ENCODE measurements at regions not wholly inside any gene's neighbourhood (a gene's known extent, or its start where the extent isn't known, plus 50 kb on each side); places are given as distances from the start of the nearest gene placed in this dataset.

GRCh38 chr2:77712601-77713000 is 190.4 kb upstream of the LRRTM4 start:
- no peak for TF ChIP-seq CTCF (IDR thresholded peaks at IDR 0.05; ENCODE audit: extremely low read depth, low read depth, low read length)
- Histone ChIP-seq H3K27me3 (ENCODE audit: insufficient read depth, low read length) (no peaks in the 10 kb centered on the region), H3K27ac (ENCODE audit: low read depth, low read length) (no peak overlapping the region), H3K9me3 (ENCODE audit: low read depth, low read length) (no peaks in the 10 kb centered on the region), H3K4me2 (ENCODE audit: insufficient read depth, low read length) (no peak overlapping the region), H3K79me2 (ENCODE audit: insufficient read depth, low read length) (no peaks in the 10 kb centered on the region), H3K4me3 (ENCODE audit: insufficient read depth, low read length) (no peak overlapping the region), H4K20me1 (ENCODE audit: insufficient read depth, low read length) (no peaks in the 10 kb centered on the region), H2AFZ (ENCODE audit: low read length) (no peak overlapping the region), H3K36me3 (ENCODE audit: insufficient read depth, low read length) (no peaks in the 10 kb centered on the region), H3K4me1 (ENCODE audit: insufficient read depth, low read length) (no peaks in the 10 kb centered on the region)
- no peak for DNase-seq (ENCODE audit: insufficient read length, low spot score, missing footprints)

- Histone ChIP-seq H3K27ac (ENCODE audit: low read depth, low read length) (no peak overlapping the region), H3K4me1 (ENCODE audit: insufficient read depth, low read length) (no peaks in the 10 kb centered on the region), H3K27me3 (ENCODE audit: insufficient read depth, low read length) (no peaks in the 10 kb centered on the region), H3K9me3 (ENCODE audit: low read depth, low read length) (no peaks in the 10 kb centered on the region), H3K79me2 (ENCODE audit: insufficient read depth, low read length) (no peaks in the 10 kb centered on the region), H3K4me3 (ENCODE audit: insufficient read depth, low read length) (no peak overlapping the region), H4K20me1 (ENCODE audit: insufficient read depth, low read length) (no peaks in the 10 kb centered on the region), H3K4me2 (ENCODE audit: insufficient read depth, low read length) (no peak overlapping the region), H2AFZ (ENCODE audit: low read length) (no peak overlapping the region), H3K36me3 (ENCODE audit: insufficient read depth, low read length) (no peaks in the 10 kb centered on the region)
- TF ChIP-seq CTCF (IDR thresholded peaks at IDR 0.05; ENCODE audit: extremely low read depth, low read depth, low read length): no peak
- DNase-seq (ENCODE audit: insufficient read length, low spot score, missing footprints): no peak
Measured at GRCh38 chr2:77713412-77713811, 191.2 kb upstream of the LRRTM4 start.

- Histone ChIP-seq H3K27me3 (ENCODE audit: insufficient read depth, low read length) (no peaks in the 10 kb centered on the region), H3K4me1 (ENCODE audit: insufficient read depth, low read length) (no peaks in the 10 kb centered on the region), H2AFZ (ENCODE audit: low read length) (no peak overlapping the region), H4K20me1 (ENCODE audit: insufficient read depth, low read length) (no peaks in the 10 kb centered on the region), H3K9me3 (ENCODE audit: low read depth, low read length) (no peaks in the 10 kb centered on the region), H3K79me2 (ENCODE audit: insufficient read depth, low read length) (no peaks in the 10 kb centered on the region), H3K27ac (ENCODE audit: low read depth, low read length) (no peak overlapping the region), H3K4me3 (ENCODE audit: insufficient read depth, low read length) (no peak overlapping the region), H3K4me2 (ENCODE audit: insufficient read depth, low read length) (no peak overlapping the region), H3K36me3 (ENCODE audit: insufficient read depth, low read length) (no peaks in the 10 kb centered on the region)
- no peak for DNase-seq (ENCODE audit: insufficient read length, low spot score, missing footprints)
- no peak for TF ChIP-seq CTCF (IDR thresholded peaks at IDR 0.05; ENCODE audit: extremely low read depth, low read depth, low read length)
Measured at GRCh38 chr2:77720115-77720514, 197.9 kb upstream of the LRRTM4 start.

DNA sequence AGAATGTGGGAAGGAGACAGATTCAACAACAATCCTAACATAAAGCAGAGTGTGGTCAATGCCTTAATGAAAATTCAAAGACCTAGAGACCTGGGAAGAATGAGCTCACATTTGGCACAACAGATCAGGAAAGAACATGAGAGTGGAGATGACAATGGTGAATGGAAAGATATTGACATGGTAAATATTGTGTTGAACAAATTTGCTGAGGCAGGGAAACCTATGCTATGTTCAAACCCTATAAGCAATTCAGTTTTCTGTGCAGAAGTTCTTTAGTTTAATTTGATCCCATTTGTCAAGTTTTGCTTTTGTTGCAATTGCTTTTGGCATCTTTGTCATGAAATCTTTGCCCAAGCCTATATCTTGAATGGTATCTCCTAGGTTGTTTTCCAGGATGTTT is 199.4 kb upstream of the LRRTM4 start:
- no peak overlapping the region for H2AFZ ChIP-seq (ENCODE audit: low read length)
- H3K9me3 ChIP-seq (ENCODE audit: low read depth, low read length): no peaks in the 10 kb centered on the region
- no peak overlapping the region for H3K27ac ChIP-seq (ENCODE audit: low read depth, low read length)
- no peaks in the 10 kb centered on the region for H3K27me3 ChIP-seq (ENCODE audit: insufficient read depth, low read length)
- H3K4me1 ChIP-seq (ENCODE audit: insufficient read depth, low read length): no peaks in the 10 kb centered on the region
- no peak for DNase-seq (ENCODE audit: insufficient read length, low spot score, missing footprints)
- no peaks in the 10 kb centered on the region for H3K36me3 ChIP-seq (ENCODE audit: insufficient read depth, low read length)
- H3K4me3 ChIP-seq (ENCODE audit: insufficient read depth, low read length): no peak overlapping the region
- no peak overlapping the region for H3K4me2 ChIP-seq (ENCODE audit: insufficient read depth, low read length)
- H3K79me2 ChIP-seq (ENCODE audit: insufficient read depth, low read length): no peaks in the 10 kb centered on the region
- H4K20me1 ChIP-seq (ENCODE audit: insufficient read depth, low read length): no peaks in the 10 kb centered on the region
- TF ChIP-seq CTCF (IDR thresholded peaks at IDR 0.05; ENCODE audit: extremely low read depth, low read depth, low read length): no peak
